HT-29 (cell line): ENCODE measurements at regions not wholly inside any gene's neighbourhood (a gene's known extent, or its start where the extent isn't known, plus 50 kb on each side); places are given as distances from the start of the nearest gene placed in this dataset.

Source experiments
- DNase-seq: peaks from one replicate; pipeline ENCODE4 v3.0.0-alpha.2; 2015; ENCODE audit warnings: low spot score

- DNase-seq: no peak
These were observed 139.4 kb upstream of the TENM3 start for GRCh38 chr4:182103614-182104319.

GRCh38 chr4:182105416-182105815, 137.8 kb upstream of the TENM3 start:
- DNase-seq: no peak

- no peak for DNase-seq
These were observed 135.3 kb upstream of the TENM3 start for GRCh38 chr4:182107931-182108330.

GRCh38 chr4:182111586-182111985, 131.6 kb upstream of the TENM3 start:
- DNase-seq: no peak

- DNase-seq: no peak
These were observed 129.4 kb upstream of the TENM3 start for GRCh38 chr4:182113779-182114178.

- DNase-seq: no peak
These were observed 118.8 kb upstream of the TENM3 start for GRCh38 chr4:182124359-182124758.

DNA sequence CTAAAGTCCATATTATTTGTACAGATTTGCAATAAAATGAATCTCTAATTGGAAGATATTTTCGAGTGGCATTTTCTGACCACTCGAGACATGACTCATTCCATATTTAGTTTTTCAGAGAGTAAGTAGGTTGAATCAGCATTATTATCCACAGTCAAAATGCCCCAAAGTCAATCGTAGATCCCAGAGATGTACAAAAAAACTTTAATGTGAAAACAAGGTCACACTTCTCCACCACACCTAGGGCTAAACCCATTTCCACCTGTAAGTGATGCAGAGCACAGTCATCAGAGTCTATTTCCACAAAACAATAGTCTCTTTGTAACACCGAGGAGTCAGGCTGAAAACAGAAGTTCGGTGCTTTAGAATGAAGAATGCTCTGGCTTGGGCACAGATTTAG, 117.1 kb upstream of the TENM3 start:
- DNase-seq: no peak

- DNase-seq: no peak
These were observed 116.6 kb upstream of the TENM3 start for GRCh38 chr4:182126603-182127002.

DNA sequence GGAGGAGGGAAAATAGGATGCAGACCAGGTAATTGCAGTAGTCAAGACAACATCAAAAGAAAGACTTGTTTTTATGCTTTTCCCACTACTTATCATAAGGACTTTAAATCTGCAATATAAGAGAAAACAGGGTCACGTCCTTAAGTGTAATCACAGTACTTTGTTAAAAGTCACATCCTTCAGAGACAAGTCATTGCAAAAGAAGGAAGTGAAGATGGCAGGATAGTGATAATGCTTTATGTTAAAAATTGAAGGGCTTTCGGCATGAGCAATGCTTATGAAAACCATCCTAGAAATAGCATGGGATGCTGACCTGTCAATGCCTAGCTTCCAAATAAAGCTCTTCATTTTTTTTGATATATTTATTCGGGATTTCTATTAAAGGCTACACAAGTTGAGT, 110.2 kb upstream of the TENM3 start:
- DNase-seq: no peak

- DNase-seq: no peak
These were observed 108.9 kb upstream of the TENM3 start for GRCh38 chr4:182134261-182134660.

GRCh38 chr4:182136201-182136600, 107.0 kb upstream of the TENM3 start:
- DNase-seq: no peak

DNA sequence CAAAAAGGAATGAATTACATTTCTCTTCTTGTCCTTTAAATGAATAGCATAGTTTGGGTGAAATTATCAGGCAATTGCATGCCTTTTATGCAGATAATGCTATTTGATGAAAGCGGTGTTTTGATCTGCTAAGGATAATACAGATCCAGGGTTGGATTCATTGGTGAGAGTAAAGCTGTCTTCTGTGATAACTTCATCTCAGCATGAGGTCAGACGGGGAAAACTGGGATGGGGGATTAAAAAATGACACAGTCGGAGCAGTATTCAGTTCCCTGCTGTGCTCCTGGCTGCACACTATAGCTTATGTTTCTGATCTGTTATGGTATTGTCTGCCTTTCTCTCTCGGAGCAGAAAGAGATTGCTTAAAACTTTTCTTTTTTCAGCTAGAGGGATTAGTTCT, 105.9 kb upstream of the TENM3 start:
- DNase-seq: no peak

DNA sequence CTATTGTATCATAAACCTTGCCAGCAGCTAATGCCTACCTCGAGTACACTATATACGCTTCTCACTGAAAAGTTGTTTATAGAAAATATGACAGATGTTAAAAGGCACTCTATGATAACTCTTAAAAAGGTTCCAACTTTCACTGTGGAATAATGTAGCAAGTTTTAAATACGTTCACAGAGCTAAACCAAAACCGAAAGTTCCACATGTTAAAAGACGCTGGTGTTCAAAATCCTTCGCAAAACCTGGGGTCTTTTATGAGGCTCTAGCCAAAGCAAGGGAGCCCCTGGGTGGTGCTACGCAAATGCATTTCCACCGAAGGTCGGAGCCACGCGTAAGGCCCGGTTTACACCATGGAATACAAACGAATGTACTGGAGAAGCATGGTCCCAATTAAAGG, 103.7 kb upstream of the TENM3 start:
- DNase-seq: no peak

DNA sequence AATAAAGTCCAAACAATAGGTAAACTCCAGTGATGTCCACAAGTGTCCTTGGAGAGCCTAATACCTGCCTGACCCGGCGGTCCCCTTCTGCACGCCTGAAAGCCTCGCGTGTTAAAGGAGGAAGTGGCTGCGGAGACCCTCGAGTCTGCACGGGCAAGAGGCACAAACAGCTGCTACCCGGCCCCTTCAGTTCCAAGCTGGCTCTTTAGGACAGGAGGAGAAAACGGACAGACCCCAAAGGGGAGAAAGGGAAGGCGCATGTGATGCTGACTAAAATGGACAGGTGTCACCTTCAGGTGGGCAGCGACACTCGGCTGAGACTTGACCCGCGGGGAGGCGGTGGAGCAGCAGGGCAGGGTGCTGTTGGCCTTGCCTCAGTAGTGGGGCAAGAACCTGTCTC, 102.7 kb upstream of the TENM3 start:
- no peak for DNase-seq

- DNase-seq: no peak
These were observed 102.1 kb upstream of the TENM3 start for GRCh38 chr4:182141061-182141460.

DNA sequence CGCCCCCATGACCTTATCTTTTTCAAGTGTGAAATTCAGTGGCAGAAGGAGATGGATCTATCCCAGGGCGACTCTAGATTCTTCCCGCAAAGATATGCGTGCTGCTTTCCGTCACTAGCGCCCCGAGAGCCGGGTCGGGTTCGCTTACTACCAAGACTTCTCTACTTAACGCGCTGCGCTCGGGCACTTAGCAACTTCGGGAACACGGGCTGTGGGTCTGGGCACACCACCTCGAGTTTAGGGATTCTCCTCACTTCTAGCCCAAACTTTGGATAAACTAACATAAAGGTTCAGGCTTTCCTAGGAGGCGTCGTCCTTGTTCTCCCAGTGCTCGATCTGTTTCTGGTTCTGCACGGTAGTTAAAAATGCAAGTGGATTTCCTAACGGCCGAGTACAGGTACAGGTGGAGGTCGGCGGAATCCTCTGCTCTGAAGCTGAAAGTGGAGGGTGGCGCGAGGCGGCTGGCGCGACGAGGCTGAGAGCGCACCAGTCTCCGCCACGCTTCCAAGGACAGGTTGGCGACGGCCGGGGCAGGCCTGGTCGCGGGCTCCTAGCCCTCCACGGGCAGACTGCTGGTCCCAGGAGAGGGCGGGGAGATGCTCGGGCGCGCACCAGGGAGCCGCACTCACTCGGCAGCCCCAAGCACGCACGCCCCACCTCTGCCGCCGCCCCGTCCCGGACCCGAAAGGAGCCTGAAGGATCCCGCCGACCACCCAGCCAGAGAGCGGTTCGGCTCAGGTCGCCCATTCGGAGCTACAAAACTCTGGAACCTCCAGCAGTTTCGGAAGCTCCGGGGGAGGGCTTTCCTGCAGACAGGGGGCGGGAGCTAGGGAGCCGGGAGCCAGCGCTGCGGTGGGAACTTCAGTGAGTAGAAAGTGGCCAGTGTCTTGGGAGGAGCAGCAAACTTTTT, 100.8 kb upstream of the TENM3 start:
- peak; percentile 26 for DNase-seq

DNA sequence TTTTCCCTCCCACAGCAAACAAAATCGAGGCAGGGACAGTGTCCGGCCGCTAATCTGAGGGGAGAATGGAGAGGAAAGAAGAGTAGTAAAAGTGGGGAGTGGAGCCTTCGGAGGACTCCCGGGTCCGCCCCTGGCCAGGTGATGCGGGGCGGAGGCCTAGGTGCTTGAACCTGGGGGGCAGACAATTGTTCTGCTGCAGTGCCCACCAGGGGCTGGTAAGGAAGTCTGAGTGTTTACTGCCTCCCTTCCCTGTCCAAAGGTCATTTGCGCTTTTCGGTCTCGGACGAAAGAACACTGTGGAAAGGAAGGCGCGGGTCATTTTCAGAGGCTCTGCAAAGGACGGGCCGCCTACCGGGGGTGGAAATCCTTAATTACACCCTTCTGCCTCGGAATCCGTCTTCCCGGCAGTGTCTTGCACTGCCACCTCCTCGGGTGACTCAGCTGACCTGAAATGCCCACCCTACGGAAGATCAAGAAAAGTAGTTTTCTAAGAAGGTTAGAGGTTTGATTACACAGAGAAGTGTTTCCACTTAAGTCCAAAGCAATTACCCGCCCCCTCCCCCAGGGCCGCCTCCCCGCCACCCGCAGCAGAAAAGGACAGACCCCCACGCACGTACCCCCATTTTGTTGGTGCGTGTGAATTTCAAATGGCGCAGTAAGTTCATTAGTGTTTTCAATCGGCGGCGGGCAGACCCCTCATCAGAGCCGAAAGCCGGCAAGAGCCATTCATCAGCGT, 99.9 kb upstream of the TENM3 start:
- peak; percentile 58 for DNase-seq

- peak; percentile 55 for DNase-seq
These were observed 99.2 kb upstream of the TENM3 start for GRCh38 chr4:182143822-182144625.

DNA sequence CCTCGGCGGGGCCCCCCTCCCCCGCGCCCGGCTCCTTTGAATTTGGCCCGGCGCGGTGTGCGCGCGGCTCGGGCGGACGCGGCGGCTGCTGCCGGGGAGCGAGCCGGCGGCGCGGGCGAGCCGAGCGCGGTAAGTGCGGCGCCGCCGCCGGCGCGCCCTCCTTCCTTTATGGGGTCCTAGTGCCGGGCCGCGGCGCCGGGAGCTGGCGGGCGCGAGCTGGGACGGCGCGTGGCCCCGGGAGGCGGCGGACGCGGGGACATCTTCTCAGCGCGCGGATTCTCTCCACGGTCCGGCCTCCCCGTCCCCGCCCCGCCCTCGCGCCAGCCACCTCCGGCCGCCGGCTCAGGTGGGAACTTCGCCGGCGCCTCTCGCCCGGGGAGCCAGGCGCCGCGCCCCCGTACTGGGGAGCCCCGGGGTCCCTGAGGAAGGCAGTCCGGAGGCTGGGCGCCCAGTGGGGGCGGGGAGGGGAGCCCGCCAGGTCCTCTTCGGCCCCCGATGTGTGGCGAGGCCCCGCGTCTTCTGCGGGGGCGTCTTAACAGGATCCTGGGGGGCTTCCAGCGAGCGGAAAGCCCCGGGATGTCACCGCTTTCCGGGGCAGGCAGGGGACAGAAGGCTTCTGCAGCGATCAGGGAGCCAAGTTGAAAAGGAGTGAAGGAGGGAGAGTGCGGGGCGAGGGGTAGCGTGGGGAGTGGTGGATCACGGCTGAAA, 98.4 kb upstream of the TENM3 start:
- DNase-seq: peak; percentile 2

DNA sequence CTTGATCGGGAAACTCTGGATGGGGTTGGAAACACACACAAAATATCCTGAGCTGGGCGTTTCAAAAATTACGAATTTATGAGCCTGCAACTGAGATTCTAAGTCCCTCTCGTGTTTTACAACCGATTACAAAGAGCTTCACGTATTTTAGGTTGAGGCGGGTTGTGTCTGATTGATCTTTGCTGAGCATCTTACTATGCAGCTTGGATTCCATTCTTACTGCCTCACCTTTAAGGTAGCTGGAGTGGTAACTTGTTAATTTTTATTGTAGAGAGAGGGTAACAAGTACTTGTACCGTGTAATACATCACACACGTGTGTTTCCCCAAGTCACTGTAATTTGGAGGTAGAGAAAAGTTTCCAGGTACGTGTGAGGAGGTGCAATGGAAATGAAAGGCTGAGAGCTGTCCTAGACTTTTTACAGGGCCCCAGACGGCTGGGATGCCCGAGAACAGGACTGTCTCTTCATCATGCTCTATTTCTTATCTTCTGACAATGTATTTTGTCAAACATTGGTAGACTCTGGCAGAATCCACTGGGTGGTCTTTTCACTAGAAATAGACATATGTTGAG, 97.8 kb upstream of the TENM3 start:
- peak; percentile 13 for DNase-seq
